ENCODE measurements at regions not wholly inside any gene's neighbourhood (a gene's known extent, or its start where the extent isn't known, plus 50 kb on each side); places are given as distances from the start of the nearest gene placed in this dataset.

DNA sequence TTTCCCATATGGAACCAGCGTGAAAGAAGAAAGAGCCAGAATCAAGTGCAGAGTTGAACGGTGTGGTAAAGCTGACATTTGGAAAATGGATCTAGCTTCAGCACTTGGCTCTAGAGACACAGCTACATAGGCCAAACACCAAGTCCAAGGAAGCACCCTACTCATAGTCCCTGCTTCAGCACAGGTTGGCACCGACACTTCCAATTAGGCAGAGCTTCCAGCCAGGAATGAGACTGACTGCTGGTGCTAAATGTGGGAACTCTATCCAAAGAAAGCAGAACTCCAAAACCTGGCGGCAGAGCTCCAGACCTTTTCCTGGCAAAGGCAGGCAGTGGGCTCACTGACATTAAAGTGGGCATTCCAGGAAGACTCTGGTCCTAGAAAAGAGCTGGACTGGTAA lies 125.4 kb upstream of the CTNNA2 start:
- no peak for TF ChIP-seq POLR2A (IDR thresholded peaks at IDR 0.05; ENCODE audit: control extremely low read depth in 1 of 2, low read depth in 2 of 2, low read length in 2 of 2)
- TF ChIP-seq POU5F1 (IDR thresholded peaks at IDR 0.05; ENCODE audit: low read depth, low read length), result no peak
- no peak for TF ChIP-seq RAD21 (IDR thresholded peaks at IDR 0.05 in 1 of 2, conservative IDR thresholded peaks at IDR 0.05 in 1 of 2; ENCODE audit: low read depth in 2 of 2, low read length in 2 of 2)
- TF ChIP-seq CTCF (IDR thresholded peaks at IDR 0.05; ENCODE audit: control extremely low read depth in 1 of 3, insufficient read depth in 1 of 3, low read depth in 1 of 3, low read length in 3 of 3), result no peak
- no peak for TF ChIP-seq HDAC6 (IDR thresholded peaks at IDR 0.05; ENCODE audit: low read depth, low read length)
- no peak for TF ChIP-seq SIN3A (conservative IDR thresholded peaks at IDR 0.05 in 1 of 2, IDR thresholded peaks at IDR 0.05 in 1 of 2; ENCODE audit: low read depth in 1 of 2, low read length in 2 of 2)
- no peak for TF ChIP-seq POLR2AphosphoS5 (IDR thresholded peaks at IDR 0.05; ENCODE audit: low read depth, low read length)
- no peak for TF ChIP-seq EP300 (IDR thresholded peaks at IDR 0.05; ENCODE audit: borderline replicate concordance in 1 of 2, low read depth in 2 of 2, low read length in 2 of 2)
- TF ChIP-seq ATF3 (IDR thresholded peaks at IDR 0.05; ENCODE audit: insufficient read depth, low read depth, low read length), result no peak
- TF ChIP-seq SUZ12 (IDR thresholded peaks at IDR 0.05; ENCODE audit: low read length), result no peak

All from H1 (cell line).